ENCODE measurements at regions not wholly inside any gene's neighbourhood (a gene's known extent, or its start where the extent isn't known, plus 50 kb on each side); places are given as distances from the start of the nearest gene placed in this dataset.

DNA sequence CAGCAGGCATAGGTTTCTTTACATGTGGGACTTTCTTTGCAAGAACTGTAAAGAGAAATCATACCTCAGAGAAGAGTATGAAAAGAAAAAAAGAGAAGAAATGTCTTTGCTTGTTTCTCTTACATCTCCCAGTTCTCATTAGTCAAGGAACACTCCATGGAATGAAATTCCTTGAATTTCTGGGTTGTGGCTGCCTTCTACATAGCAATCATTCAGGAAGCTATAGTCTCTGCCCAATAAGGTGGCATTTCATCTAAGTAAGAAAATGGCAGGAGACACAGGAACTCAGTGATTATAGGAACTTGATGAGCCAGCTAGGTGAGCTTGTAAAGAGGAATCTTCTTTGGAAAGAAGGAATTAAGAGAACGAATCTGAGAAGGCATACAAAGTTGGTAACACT is 197.0 kb upstream of the FKBP1C start:
- Histone ChIP-seq H3K18ac (ENCODE audit: low read depth, low read length) (no peak overlapping the region), H4K5ac (ENCODE audit: low read depth, low read length) (no peak overlapping the region), H3K23ac (ENCODE audit: low read depth, low read length) (no peak overlapping the region), H2BK20ac (ENCODE audit: low read depth, low read length) (no peak overlapping the region), H2AFZ (replicated peaks; ENCODE audit: low read length, poor library complexity) (no peak overlapping the region), H3K9me1 (ENCODE audit: insufficient read depth, low read length) (no peaks in the 10 kb centered on the region), H3K9ac (ENCODE audit: low read depth, low read length) (no peak overlapping the region), H2BK15ac (ENCODE audit: low read depth, low read length) (no peak overlapping the region), H3K36me3 (ENCODE audit: control insufficient read depth, insufficient read depth, low read length) (no peaks in the 10 kb centered on the region), H4K91ac (ENCODE audit: insufficient read depth, low read depth, low read length) (no peak overlapping the region), H3K56ac (ENCODE audit: extremely low read depth, insufficient read depth, low read length) (no peak overlapping the region), H2BK5ac (ENCODE audit: low read depth, low read length, poor library complexity, severe bottlenecking) (no peak overlapping the region), H3K4ac (ENCODE audit: low read depth, low read length) (no peak overlapping the region), H3K14ac (replicated peaks; ENCODE audit: low read depth, low read length) (no peak overlapping the region), H3K79me1 (ENCODE audit: low read depth in 1 of 2, low read length in 2 of 2) (no peaks in the 10 kb centered on the region), H3K27me3 (ENCODE audit: control insufficient read depth, insufficient read depth, low read length) (no peaks in the 10 kb centered on the region), H2AK5ac (ENCODE audit: low read depth, low read length) (no peak overlapping the region), H2AK9ac (replicated peaks; ENCODE audit: low read depth, low read length, poor library complexity) (no peak overlapping the region), H4K20me1 (ENCODE audit: insufficient read depth, low read length) (no peaks in the 10 kb centered on the region), H3K4me2 (ENCODE audit: low read depth, low read length) (no peak overlapping the region), H3K9me3 (ENCODE audit: control insufficient read depth, insufficient read depth, low read length) (no peaks in the 10 kb centered on the region; the same call in 1 of the 2 replicates), H4K8ac (ENCODE audit: low read depth in 2 of 2, low read length in 2 of 2) (no peak overlapping the region), H3K27ac (ENCODE audit: insufficient read depth, low read length) (no peak overlapping the region), H3K4me3 (ENCODE audit: insufficient read depth, low read depth, low read length) (no peak overlapping the region), H2BK120ac (ENCODE audit: low read depth, low read length) (no peak overlapping the region), H3K4me1 (ENCODE audit: control insufficient read depth, insufficient read depth, low read length) (no peaks in the 10 kb centered on the region)
- no TSS peak for BruUV-seq (replicated peaks)
- in situ Hi-C loops (cut with MboI; ENCODE audit: low sequenced_read_pairs) = no loop called here
- TF ChIP-seq MXI1 (IDR thresholded peaks at IDR 0.05; ENCODE audit: borderline replicate concordance, low read depth, low read length) = no peak
- TF ChIP-seq, protein P1, sequence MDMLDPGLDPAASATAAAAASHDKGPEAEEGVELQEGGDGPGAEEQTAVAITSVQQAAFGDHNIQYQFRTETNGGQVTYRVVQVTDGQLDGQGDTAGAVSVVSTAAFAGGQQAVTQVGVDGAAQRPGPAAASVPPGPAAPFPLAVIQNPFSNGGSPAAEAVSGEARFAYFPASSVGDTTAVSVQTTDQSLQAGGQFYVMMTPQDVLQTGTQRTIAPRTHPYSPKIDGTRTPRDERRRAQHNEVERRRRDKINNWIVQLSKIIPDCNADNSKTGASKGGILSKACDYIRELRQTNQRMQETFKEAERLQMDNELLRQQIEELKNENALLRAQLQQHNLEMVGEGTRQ (IDR thresholded peaks at IDR 0.05; ENCODE audit: low read depth, low read length) = no peak
- no peak for TF ChIP-seq RAD21 (IDR thresholded peaks at IDR 0.05; ENCODE audit: low read length)
- no peak for TF ChIP-seq POLR2A (IDR thresholded peaks at IDR 0.05; ENCODE audit: low read depth, low read length)
- TF ChIP-seq MAFK (IDR thresholded peaks at IDR 0.05; ENCODE audit: low read depth, low read length) = no peak
- TF ChIP-seq RFX5 (IDR thresholded peaks at IDR 0.05; ENCODE audit: low read depth, low read length) = no peak
- TF ChIP-seq CEBPB (IDR thresholded peaks at IDR 0.05; ENCODE audit: low read depth, low read length) = no peak
- no peak for TF ChIP-seq BHLHE40 (IDR thresholded peaks at IDR 0.05; ENCODE audit: low read depth, low read length)
- POLR2A ChIA-PET (ENCODE audit: unreplicated experiment) = no interaction called here
- dilution Hi-C loops (cut with HindIII; ENCODE audit: low sequenced_read_pairs, unreplicated experiment) = no loop called here
- intact Hi-C loops (cut with micrococcal nuclease) = no loop called here
- no peak for ATAC-seq (ENCODE audit: low read depth)
- no peak for DNase-seq
- no CpG with 5 or more reads among the region's 1 CpG for WGBS, 2 experiments (ENCODE audit: extremely low coverage in 2 of 2, insufficient read length in 1 of 2)
- CTCF ChIA-PET = no interaction called here

All from IMR-90 (cell line).